Upper lobe of left lung (tissue), 6 donors: ENCODE measurements at regions not wholly inside any gene's neighbourhood (a gene's known extent, or its start where the extent isn't known, plus 50 kb on each side); places are given as distances from the start of the nearest gene placed in this dataset.

Experiments used
- ATAC-seq, 2 donors: fragments of 200-7000 bp; cut with Tn5 transposase; one replicate each; pipeline ENCODE4 v1.9.1; 2022; ENCODE audit warnings: mild to moderate bottlenecking in 2 of 2, moderate library complexity in 2 of 2; ENCODE audit not compliant: low FRiP score in 2 of 2
- DNase-seq, 2 donors: peaks; one replicate each; pipeline ENCODE4 v3.0.0-alpha.2; 2019 to 2020
- H3K27ac ChIP-seq, 4 donors: fragments of 200-600 bp; sonication (generic); one replicate each; pipeline ENCODE4 v1.5.1; 2016 to 2019
- H3K27me3 ChIP-seq, 4 donors: fragments of 200-600 bp; sonication (generic); one replicate each; pipeline ENCODE4 v1.5.1; 2017 to 2019
- H3K36me3 ChIP-seq, 4 donors: fragments of 200-600 bp; sonication (generic); one replicate each; pipeline ENCODE4 v1.5.1; 2016 to 2019
- H3K4me1 ChIP-seq, 4 donors: fragments of 200-600 bp; sonication (generic); one replicate each; pipeline ENCODE4 v1.5.1; 2018 to 2019
- H3K4me3 ChIP-seq, 4 donors: fragments of 200-600 bp; sonication (generic); one replicate each; pipeline ENCODE4 v1.5.1; 2017 to 2019; ENCODE audit warnings: mild to moderate bottlenecking in 2 of 4, moderate library complexity in 1 of 4
- H3K9me3 ChIP-seq, 4 donors: fragments of 200-600 bp; sonication (generic); one replicate each; pipeline ENCODE4 v1.5.1; 2018 to 2019
- CTCF ChIP-seq, 6 experiments: fragments of 450-650 bp in 4 of 6; fragments of 200-600 bp in 2 of 6; sonication (generic) in 2 of 6; IDR thresholded peaks; one replicate each; pipeline ENCODE4 v1.5.1; 2016 to 2019; ENCODE audit warnings: antibody characterized with exemption in 6 of 6
- EP300 ChIP-seq, 4 donors: sonication (generic); formaldehyde crosslinking; IDR thresholded peaks; one replicate each; pipeline ENCODE4 v1.5.1; 2017; ENCODE audit warnings: antibody characterized with exemption in 4 of 4, control low read depth in 2 of 4
- POLR2A ChIP-seq, 4 donors: fragments of 450-650 bp; IDR thresholded peaks; one replicate each; pipeline ENCODE4 v1.5.1; 2016 to 2017; ENCODE audit warnings: antibody characterized with exemption in 4 of 4, mild to moderate bottlenecking in 2 of 4
- POLR2AphosphoS5 ChIP-seq, 2 donors: sonication (generic); formaldehyde crosslinking; IDR thresholded peaks; one replicate each; pipeline ENCODE4 v1.5.1; 2017; ENCODE audit warnings: antibody characterized with exemption in 2 of 2
- WGBS, 2 donors: methylation state at CpG; one replicate each; pipeline ENCODE4 v1.1.5; 2017 to 2018; 5-methylcytosine and 5-hydroxymethylcytosine counted together
- donor health status: DM: no; HTN: no; CAD: no; lungs with moderate emphysema.
- donor health status: DM: no; HTN: yes; CAD: no; lungs with severe emphysema.

- DNase-seq, result no peak
- no peak for ATAC-seq
- no peaks in the 10 kb centered on the region for H3K27me3 ChIP-seq
- TF ChIP-seq EP300 (IDR thresholded peaks at IDR 0.05) (no peak), POLR2AphosphoS5 (IDR thresholded peaks at IDR 0.05) (no peak), CTCF (IDR thresholded peaks at IDR 0.05) (no peak), POLR2A (IDR thresholded peaks at IDR 0.05) (no peak)
- no peaks in the 10 kb centered on the region for H3K36me3 ChIP-seq
- H3K4me1 ChIP-seq, result no peaks in the 10 kb centered on the region
- H3K27ac ChIP-seq, result no peak overlapping the region
- 84 to 90% methylated on average over 2 of the region's 2 CpGs for WGBS, 2 donors
- no peak overlapping the region for H3K4me3 ChIP-seq
- no peaks in the 10 kb centered on the region for H3K9me3 ChIP-seq
These were observed 95.0 kb upstream of the ARRDC3 start for GRCh38 chr5:91478096-91478495.

- ATAC-seq (no peak), DNase-seq (no peak)
- H3K4me1 ChIP-seq, result no peaks in the 10 kb centered on the region
- TF ChIP-seq POLR2AphosphoS5 (IDR thresholded peaks at IDR 0.05) (no peak), POLR2A (IDR thresholded peaks at IDR 0.05) (no peak), EP300 (IDR thresholded peaks at IDR 0.05) (no peak), CTCF (IDR thresholded peaks at IDR 0.05) (no peak)
- WGBS, 2 donors, result 78 to 83% methylated on average over 3 of the region's 3 CpGs
- H3K9me3 ChIP-seq, result no peaks in the 10 kb centered on the region
- no peak overlapping the region for H3K4me3 ChIP-seq
- no peak overlapping the region for H3K27ac ChIP-seq
- H3K27me3 ChIP-seq, result no peaks in the 10 kb centered on the region
- no peaks in the 10 kb centered on the region for H3K36me3 ChIP-seq
These were observed 94.3 kb upstream of the ARRDC3 start for GRCh38 chr5:91477408-91477807.

- DNase-seq (no peak), ATAC-seq (no peak)
- Histone ChIP-seq H3K27ac (no peak overlapping the region), H3K4me3 (no peak overlapping the region), H3K4me1 (peaks cover 0 to under 1% (median 0%) of the 10 kb centered on the region in 4 donors), H3K36me3 (no peaks in the 10 kb centered on the region), H3K9me3 (no peaks in the 10 kb centered on the region), H3K27me3 (no peaks in the 10 kb centered on the region)
- WGBS, 2 donors, result 45 to 52% methylated on average over 1 of the region's 1 CpG
- TF ChIP-seq POLR2A (IDR thresholded peaks at IDR 0.05) (no peak), EP300 (IDR thresholded peaks at IDR 0.05) (no peak), POLR2AphosphoS5 (IDR thresholded peaks at IDR 0.05) (no peak), CTCF (IDR thresholded peaks at IDR 0.05) (no peak)
These were observed 91.1 kb upstream of the ARRDC3 start for GRCh38 chr5:91474201-91474600.

GRCh38 chr5:91472631-91473030 is 89.5 kb upstream of the ARRDC3 start:
- TF ChIP-seq CTCF (IDR thresholded peaks at IDR 0.05) (no peak), POLR2AphosphoS5 (IDR thresholded peaks at IDR 0.05) (no peak), EP300 (IDR thresholded peaks at IDR 0.05) (no peak), POLR2A (IDR thresholded peaks at IDR 0.05) (no peak)
- H3K4me3 ChIP-seq, result no peak overlapping the region
- no peaks in the 10 kb centered on the region for H3K36me3 ChIP-seq
- H3K9me3 ChIP-seq, result no peaks in the 10 kb centered on the region
- 67 to 73% methylated on average over 1 of the region's 1 CpG for WGBS, 2 donors
- no peaks in the 10 kb centered on the region for H3K27me3 ChIP-seq
- H3K27ac ChIP-seq, result no peak overlapping the region
- no peak for ATAC-seq
- peaks cover 0 to 8% (median 0%) of the 10 kb centered on the region in 4 donors for H3K4me1 ChIP-seq
- DNase-seq, result no peak

- H3K27ac ChIP-seq, result peak overlapping the region in 3 of 4 donors; percentile 39 to 71 (median 69)
- WGBS, 2 donors, result 57 to 70% methylated on average over 10 of the region's 10 CpGs
- H3K36me3 ChIP-seq, result no peaks in the 10 kb centered on the region
- no peaks in the 10 kb centered on the region for H3K27me3 ChIP-seq
- TF ChIP-seq CTCF (IDR thresholded peaks at IDR 0.05) (no peak), POLR2A (IDR thresholded peaks at IDR 0.05) (peak in 1 of 4 donors; percentile 55), POLR2AphosphoS5 (IDR thresholded peaks at IDR 0.05) (no peak), EP300 (IDR thresholded peaks at IDR 0.05) (no peak)
- no peaks in the 10 kb centered on the region for H3K9me3 ChIP-seq
- ATAC-seq, result peak; percentile 51 to 86
- DNase-seq, result peak in 1 of 2 donors; percentile 40
- H3K4me3 ChIP-seq, result no peak overlapping the region
- peaks cover 0 to 8% (median 0%) of the 10 kb centered on the region in 4 donors for H3K4me1 ChIP-seq
These were observed 86.5 kb upstream of the ARRDC3 start for GRCh38 chr5:91469517-91470165.
